Motor neuron (in vitro differentiated cells): ENCODE measurements at regions not wholly inside any gene's neighbourhood (a gene's known extent, or its start where the extent isn't known, plus 50 kb on each side); places are given as distances from the start of the nearest gene placed in this dataset.
A peak's percentile ranks its signal among the peaks of the same experiment; 100 is the strongest.

Source experiments
- ATAC-seq, 8 experiments: fragments of 200-7000 bp; cut with Tn5 transposase; replicated peaks in 6 of 8; 2 replicates each; pipeline ENCODE4 v1.8.0; 2021; ENCODE audit warnings: mild to moderate bottlenecking in 8 of 8, moderate library complexity in 8 of 8
- H3K27ac ChIP-seq, 2 donors: fragments of 250-450 bp; sonication (Bioruptor Pico); 2 replicates each; pipeline ENCODE4 v1.9.0; 2021; ENCODE audit warnings: antibody characterized with exemption in 2 of 2, mild to moderate bottlenecking in 2 of 2, moderate library complexity in 1 of 2
- H3K4me1 ChIP-seq, 2 donors: fragments of 250-450 bp; sonication (Bioruptor Pico); replicated peaks in 1 of 2; 2 replicates each; pipeline ENCODE4 v1.6.1; 2021; ENCODE audit warnings: antibody characterized with exemption in 2 of 2, mild to moderate bottlenecking in 2 of 2, moderate library complexity in 1 of 2
- H3K4me3 ChIP-seq, 5 donors: fragments of 250-450 bp; sonication (Bioruptor Pico); 2 replicates each; pipeline ENCODE4 v1.9.0; 2021; ENCODE audit warnings: antibody characterized with exemption in 5 of 5, mild to moderate bottlenecking in 5 of 5, moderate library complexity in 4 of 5
- WGBS, 10 experiments: fragments of 450-650 bp; shearing (Covaris generic); methylation state at CpG; one replicate each; pipeline ENCODE4 v1.0.0; 2022; 5-methylcytosine and 5-hydroxymethylcytosine counted together
- in situ Hi-C, 9 experiments: fragments of 400-800 bp; cut with MboI; loops; one replicate each; pipeline ENCODE4 v1.15.0; 2021; ENCODE audit warnings: low sequenced_read_pairs in 9 of 9, low pct_unique_long_range_greater_than_20kb in 2 of 9; ENCODE audit not compliant: unreplicated experiment in 9 of 9

DNA sequence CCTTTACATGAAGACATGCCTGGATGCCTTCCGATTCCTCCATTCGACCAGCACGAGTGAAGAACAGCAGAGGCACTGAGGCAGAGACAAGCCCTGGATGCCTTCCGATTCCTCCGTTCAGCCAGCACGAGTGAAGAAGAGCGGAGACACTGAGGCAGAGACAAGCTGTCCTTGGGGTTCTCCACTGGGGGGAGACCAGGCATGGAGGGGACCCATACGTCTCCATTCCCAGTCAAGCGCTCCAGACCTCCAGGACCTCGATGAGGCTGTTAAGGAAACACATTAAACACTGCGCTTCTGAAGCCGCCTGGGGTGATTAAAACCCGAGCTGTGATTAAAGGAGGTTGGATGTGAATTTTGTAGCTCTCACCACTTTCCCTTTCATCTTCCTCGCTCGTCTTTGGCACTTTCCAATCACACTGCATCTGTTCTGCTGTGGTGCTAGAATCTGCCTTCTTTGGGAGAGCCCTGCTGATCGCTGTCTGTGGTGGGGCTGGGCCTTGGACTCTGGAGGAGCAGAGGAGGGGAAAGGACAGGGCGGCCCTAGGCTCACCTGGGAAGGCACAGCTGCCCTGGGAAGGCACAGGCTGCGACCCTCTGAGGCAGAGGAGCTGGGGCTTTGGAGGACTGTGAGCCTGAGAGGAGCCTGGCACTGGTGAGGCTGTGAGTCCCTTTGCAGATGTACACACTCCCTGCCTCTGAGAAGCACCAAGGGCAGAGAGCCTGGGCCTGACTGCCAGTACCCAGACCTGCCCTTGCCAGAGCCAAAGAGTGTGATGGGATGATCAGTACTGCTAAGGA is 463.1 kb upstream of the HS6ST1 start:
- Histone ChIP-seq H3K4me1 (peaks cover 15 to 17% of the 10 kb centered on the region in 2 donors), H3K4me3 (no peak overlapping the region), H3K27ac (no peak overlapping the region)
- in situ Hi-C loops = no loop called here
- 20 to 94% (median 60%) methylated on average over 2 to 12 of the region's 18 CpGs; no CpG with 5 or more reads in 4 of the 10 experiments for WGBS, 10 experiments
- no peak for ATAC-seq

DNA sequence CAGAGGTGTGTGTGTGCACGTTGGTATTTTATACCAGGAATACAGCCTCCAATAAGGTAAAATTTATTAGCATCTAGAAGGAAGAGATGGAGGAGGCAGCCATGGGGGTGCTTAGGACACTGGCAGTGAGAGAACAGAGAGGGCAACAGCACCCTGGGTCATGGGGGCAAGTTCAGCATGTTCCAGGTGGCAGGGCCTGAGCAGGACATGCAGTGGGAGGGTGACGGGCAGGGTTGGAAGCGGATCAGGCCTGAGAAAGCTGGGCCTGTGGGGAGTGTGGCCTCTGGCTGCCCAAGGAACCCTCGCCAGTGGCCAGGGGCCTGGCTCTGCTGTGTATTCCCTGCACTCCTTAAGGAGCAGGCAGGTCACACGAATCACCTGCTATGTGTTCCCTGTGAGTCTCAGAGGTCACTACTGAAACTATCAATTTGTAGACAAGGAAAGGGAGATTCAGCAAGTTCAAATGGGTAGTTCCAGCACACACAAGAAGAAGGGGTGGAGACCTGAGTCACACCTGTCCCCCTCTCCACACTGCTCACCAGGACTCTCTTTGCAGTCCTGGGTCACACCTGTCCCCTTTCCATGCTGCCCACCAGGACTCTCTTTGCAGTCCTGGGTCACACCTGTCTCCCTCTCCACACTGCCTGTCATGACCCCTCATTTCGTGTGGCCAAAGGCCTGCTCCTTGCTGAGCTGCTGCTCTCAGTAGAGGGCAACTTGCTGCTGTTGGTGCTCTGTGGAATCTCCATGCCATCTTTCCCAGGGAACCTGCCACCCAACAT is 463.9 kb upstream of the HS6ST1 start:
- ATAC-seq = no peak
- Histone ChIP-seq H3K4me1 (peaks cover 13 to 16% of the 10 kb centered on the region in 2 donors), H3K4me3 (no peak overlapping the region), H3K27ac (no peak overlapping the region)
- WGBS, 10 experiments = 0 to 100% (median 65%) methylated on average over 1 to 3 of the region's 6 CpGs; no CpG with 5 or more reads in 2 of the 10 experiments
- in situ Hi-C loops = no loop called here

GRCh38 chr2:128783193-128783671 is 464.6 kb upstream of the HS6ST1 start:
- Histone ChIP-seq H3K27ac (no peak overlapping the region), H3K4me1 (peaks cover 13 to 17% of the 10 kb centered on the region in 2 donors), H3K4me3 (no peak overlapping the region)
- 63 to 82% methylated on average over 3 to 6 of the region's 9 CpGs; no CpG with 5 or more reads in 8 of the 10 experiments for WGBS, 10 experiments
- in situ Hi-C loops = no loop called here
- ATAC-seq = no peak

- Histone ChIP-seq H3K27ac (no peak overlapping the region), H3K4me1 (peaks cover 13 to 17% of the 10 kb centered on the region in 2 donors), H3K4me3 (no peak overlapping the region)
- in situ Hi-C loops = no loop called here
- ATAC-seq = peak in 3 of 8 experiments; percentile 5 to 47 (median 26)
- WGBS, 10 experiments = 0 to 66% (median 40%) methylated on average over 1 to 3 of the region's 10 CpGs; no CpG with 5 or more reads in 6 of the 10 experiments
These were observed 465.2 kb upstream of the HS6ST1 start for GRCh38 chr2:128783896-128784295.

DNA sequence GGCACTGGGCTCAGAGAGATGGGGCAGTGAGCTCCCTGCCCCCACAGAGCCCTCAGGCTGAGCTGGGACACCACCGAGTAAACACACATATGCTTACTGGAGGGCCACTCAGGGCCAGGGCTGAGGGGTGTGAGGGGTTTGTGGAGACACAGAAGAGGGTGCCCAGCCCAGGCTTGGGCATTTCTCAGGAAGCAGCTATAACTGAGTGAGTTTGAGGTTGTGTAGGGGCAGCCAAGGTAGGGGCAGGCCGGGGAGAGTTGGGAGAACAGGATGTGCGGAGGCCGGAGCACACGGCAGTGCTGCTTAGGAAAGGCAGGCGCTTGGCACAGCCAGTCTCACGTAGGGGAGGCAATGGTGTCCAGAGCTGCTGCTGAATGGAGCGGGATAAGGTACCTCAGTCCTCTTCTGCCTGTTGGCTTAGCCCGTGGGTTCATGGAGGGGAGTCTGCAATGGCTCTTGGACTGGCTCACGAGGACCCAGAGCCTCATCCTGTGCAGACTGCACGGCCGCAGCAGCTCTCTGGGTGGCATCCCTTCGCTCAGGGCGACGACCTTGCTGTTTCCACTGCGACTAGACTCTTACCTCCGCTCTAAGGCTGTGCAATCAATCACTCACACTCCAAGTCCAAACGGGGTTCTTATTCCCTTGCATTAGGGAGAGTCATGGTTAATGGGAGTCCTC is 466.1 kb upstream of the HS6ST1 start:
- no peak for ATAC-seq
- 40 to 100% (median 91%) methylated on average over 1 to 11 of the region's 18 CpGs; no CpG with 5 or more reads in 5 of the 10 experiments for WGBS, 10 experiments
- H3K27ac ChIP-seq = no peak overlapping the region
- H3K4me3 ChIP-seq = no peak overlapping the region
- peaks cover 13 to 17% of the 10 kb centered on the region in 2 donors for H3K4me1 ChIP-seq
- in situ Hi-C loops = no loop called here

DNA sequence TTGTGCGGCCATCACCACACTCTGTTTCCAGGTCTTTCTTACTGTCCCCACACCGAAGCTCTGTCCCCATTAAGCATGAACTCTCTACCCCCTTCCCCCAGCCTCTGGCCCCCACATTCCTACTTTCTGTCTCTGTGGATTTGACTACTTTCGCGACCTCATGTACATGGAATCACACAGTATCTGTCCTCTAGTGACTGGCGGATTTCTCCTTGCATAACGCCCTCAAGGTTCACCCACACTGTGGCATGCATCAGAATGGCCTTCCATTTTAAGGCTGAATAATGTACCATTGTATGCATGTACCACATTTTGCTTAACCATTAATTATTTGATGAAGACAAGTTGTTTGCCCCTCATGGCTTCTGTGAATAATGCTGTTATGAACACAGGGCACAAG is 467.6 kb upstream of the HS6ST1 start:
- 0 to 100% (median 88%) methylated on average over 1 to 4 of the region's 6 CpGs; no CpG with 5 or more reads in 4 of the 10 experiments for WGBS, 10 experiments
- no peak overlapping the region for H3K27ac ChIP-seq
- in situ Hi-C loops = no loop called here

GRCh38 chr2:128786741-128787478 is 468.2 kb upstream of the HS6ST1 start:
- WGBS, 10 experiments = 87 to 100% methylated on average over 1 to 3 of the region's 9 CpGs; no CpG with 5 or more reads in 8 of the 10 experiments
- ATAC-seq = peak; percentile 63 to 96 (median 89)
- peaks cover 32 to 34% of the 10 kb centered on the region in 2 donors for H3K4me1 ChIP-seq
- in situ Hi-C loops = no loop called here
- H3K27ac ChIP-seq = peak overlapping the region in 1 of 2 donors; percentile 23
- no peak overlapping the region for H3K4me3 ChIP-seq

More for the DNA sequence above, 467.6 kb upstream of the HS6ST1 start:
- H3K4me1 ChIP-seq = peaks cover 26 to 31% of the 10 kb centered on the region in 2 donors
- ATAC-seq = peak; percentile 14 to 73 (median 55)
- no peak overlapping the region for H3K4me3 ChIP-seq

GRCh38 chr2:128787616-128788015 is 468.9 kb upstream of the HS6ST1 start:
- WGBS, 10 experiments = 76 to 100% (median 80%) methylated on average over 1 to 8 of the region's 14 CpGs; no CpG with 5 or more reads in 7 of the 10 experiments
- H3K27ac ChIP-seq = no peak overlapping the region
- peaks cover 31 to 34% of the 10 kb centered on the region in 2 donors for H3K4me1 ChIP-seq
- no peak for ATAC-seq
- H3K4me3 ChIP-seq = no peak overlapping the region
- in situ Hi-C loops = no loop called here

DNA sequence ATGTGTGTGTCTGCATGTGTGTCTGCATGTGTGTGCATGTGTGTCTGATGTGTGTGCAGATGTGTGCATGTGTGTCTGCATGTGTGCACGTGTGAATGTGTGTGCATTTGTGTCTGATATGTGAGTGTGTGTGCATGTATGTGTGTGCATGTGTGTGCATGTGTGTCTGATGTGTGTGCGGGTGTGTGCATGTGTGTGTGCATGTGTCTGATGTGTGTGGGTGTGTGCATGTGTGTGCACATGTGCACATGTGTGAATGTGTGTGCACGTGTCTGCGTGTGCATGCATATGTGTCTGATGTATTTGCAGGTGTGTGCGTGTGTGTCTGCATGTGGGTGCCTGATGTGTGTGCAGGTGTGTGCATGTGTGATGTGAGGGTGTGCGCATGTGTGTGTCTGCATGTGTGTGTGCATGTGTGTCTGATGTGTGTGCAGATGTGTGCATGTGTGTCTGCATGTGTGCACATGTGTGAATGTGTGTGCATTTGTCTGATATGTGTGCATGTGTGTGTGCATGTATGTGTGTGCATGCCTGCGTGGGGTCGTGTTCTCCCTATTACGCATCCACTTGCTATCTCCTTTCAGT is 470.1 kb upstream of the HS6ST1 start:
- WGBS, 10 experiments = 40 to 100% (median 88%) methylated on average over 2 to 7 of the region's 9 CpGs; no CpG with 5 or more reads in 4 of the 10 experiments
- Histone ChIP-seq H3K4me1 (peaks cover 37 to 39% of the 10 kb centered on the region in 2 donors), H3K27ac (no peak overlapping the region), H3K4me3 (no peak overlapping the region)
- no peak for ATAC-seq
- in situ Hi-C loops = no loop called here

DNA sequence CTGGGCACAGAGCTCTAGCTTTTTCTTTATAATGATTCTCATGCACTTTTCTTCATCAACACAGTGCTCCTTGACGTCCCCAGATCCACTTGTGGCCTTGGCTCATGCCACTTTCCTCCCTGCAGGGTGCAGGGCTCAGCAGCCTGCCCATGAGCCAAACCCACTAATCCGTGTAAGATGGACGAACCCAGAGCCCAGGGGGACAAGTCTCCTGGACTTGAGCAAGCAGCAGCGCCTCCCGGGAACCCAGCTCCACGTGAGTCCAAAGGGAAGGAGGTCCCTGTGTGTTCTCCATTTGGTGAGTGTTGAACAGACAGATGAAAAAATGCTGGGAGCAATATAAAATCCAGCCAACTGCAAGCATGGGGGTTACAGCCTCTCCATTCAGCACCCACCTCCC is 470.6 kb upstream of the HS6ST1 start:
- 0 to 86% (median 77%) methylated on average over 1 to 5 of the region's 6 CpGs; no CpG with 5 or more reads in 4 of the 10 experiments for WGBS, 10 experiments
- no peak for ATAC-seq
- H3K4me3 ChIP-seq = no peak overlapping the region
- H3K27ac ChIP-seq = no peak overlapping the region
- peaks cover 38 to 41% of the 10 kb centered on the region in 2 donors for H3K4me1 ChIP-seq
- in situ Hi-C loops = no loop called here

- Histone ChIP-seq H3K4me3 (no peak overlapping the region), H3K27ac (no peak overlapping the region), H3K4me1 (peaks cover 38 to 43% of the 10 kb centered on the region in 2 donors)
- in situ Hi-C loops = no loop called here
- no peak for ATAC-seq
- 23 to 100% (median 94%) methylated on average over 1 to 8 of the region's 21 CpGs; no CpG with 5 or more reads in 3 of the 10 experiments for WGBS, 10 experiments
These were observed 471.2 kb upstream of the HS6ST1 start for GRCh38 chr2:128789776-128790455.
